Esophagus muscularis mucosa (tissue), 3 donors: ENCODE measurements at regions not wholly inside any gene's neighbourhood (a gene's known extent, or its start where the extent isn't known, plus 50 kb on each side); places are given as distances from the start of the nearest gene placed in this dataset.

Source experiments
- CTCF ChIP-seq, 3 experiments: fragments of 200-600 bp in 2 of 3; fragments of 450-650 bp in 1 of 3; sonication (generic) in 2 of 3; IDR thresholded peaks; one replicate each; pipeline ENCODE4 v1.5.1; 2017 to 2019; ENCODE audit warnings: antibody characterized with exemption in 3 of 3, mild to moderate bottlenecking in 2 of 3, moderate library complexity in 1 of 3
- POLR2A ChIP-seq: fragments of 450-650 bp; IDR thresholded peaks from one replicate; pipeline ENCODE4 v1.6.1; 2017; ENCODE audit warnings: antibody characterized with exemption, moderate library complexity, mild to moderate bottlenecking, low read depth

GRCh38 chr3:120516136-120516535, 65.3 kb upstream of the FSTL1 start:
- TF ChIP-seq CTCF (IDR thresholded peaks at IDR 0.05) (no peak), POLR2A (no peak)
